ENCODE measurements at regions not wholly inside any gene's neighbourhood (a gene's known extent, or its start where the extent isn't known, plus 50 kb on each side); places are given as distances from the start of the nearest gene placed in this dataset.

GRCh38 chr5:124370601-124371000 lies 375.8 kb downstream of the ZNF608 start:
- H4K20me1 ChIP-seq (replicated peaks; ENCODE audit: control insufficient read depth, insufficient read depth, low read length): no peaks in the 10 kb centered on the region
- DNase-seq (ENCODE audit: extremely low read depth in 1 of 4, low spot score in 3 of 4) (no peak), FAIRE-seq (no peak), ATAC-seq (no peak)
- ChIA-PET POLR2A (no interaction called here), CTCF (ENCODE audit: low intra/inter-chr PET ratio) (no interaction called here)
- no peaks in the 10 kb centered on the region for H3K36me3 ChIP-seq (ENCODE audit: control insufficient read depth, insufficient read depth, low read length)
- H3K4me3 ChIP-seq: no peak overlapping the region
- no TSS peak for BruUV-seq (replicated peaks)
- no peaks in the 10 kb centered on the region for H3K79me2 ChIP-seq (ENCODE audit: control insufficient read depth, insufficient read depth, low read length)
- no peaks in the 10 kb centered on the region for H3K9me3 ChIP-seq (replicated peaks; ENCODE audit: control insufficient read depth, insufficient read depth, low read depth, low read length)
- H3K9ac ChIP-seq (ENCODE audit: insufficient read depth in 1 of 2, low read depth in 2 of 2, low read length in 2 of 2): no peak overlapping the region
- no peaks in the 10 kb centered on the region for H3K27me3 ChIP-seq (ENCODE audit: control insufficient read depth in 2 of 2, insufficient read depth in 2 of 2, low read length in 2 of 2)
- no peak overlapping the region for H3K27ac ChIP-seq (ENCODE audit: extremely low read depth, low read depth, low read length)
- in situ Hi-C loops (cut with MboI): no loop called here
- H2AFZ ChIP-seq (ENCODE audit: low read depth, low read length): no peak overlapping the region
- no peaks in the 10 kb centered on the region for H3K9me1 ChIP-seq (ENCODE audit: control insufficient read depth, insufficient read depth, low read length)
- intact Hi-C loops (cut with micrococcal nuclease): no loop called here
- no peak overlapping the region for H3K4me2 ChIP-seq (ENCODE audit: insufficient read depth, low read length)
- no peaks in the 10 kb centered on the region for H3K4me1 ChIP-seq (replicated peaks in 1 of 2; ENCODE audit: control insufficient read depth in 2 of 2, insufficient read depth in 2 of 2, low read length in 2 of 2)
- TF ChIP-seq CGGBP1 (CRISPR knock-in tag; IDR thresholded peaks at IDR 0.05) (no peak), CBX5 (IDR thresholded peaks at IDR 0.05; ENCODE audit: borderline replicate concordance, low read depth) (no peak), SIN3A (IDR thresholded peaks at IDR 0.05; ENCODE audit: borderline replicate concordance in 2 of 2, control insufficient read depth in 1 of 2, low read depth in 2 of 2, low read length in 2 of 2) (no peak), CTBP1 (IDR thresholded peaks at IDR 0.05; ENCODE audit: borderline replicate concordance) (no peak), ZNF668 (CRISPR knock-in tag; IDR thresholded peaks at IDR 0.05) (no peak)

GRCh38 chr5:124365361-124365801 lies 381.1 kb downstream of the ZNF608 start:
- intact Hi-C loops (cut with micrococcal nuclease) (no loop called here), in situ Hi-C loops (cut with MboI) (no loop called here)
- DNase-seq (ENCODE audit: extremely low read depth in 1 of 4, low spot score in 3 of 4): no peak
- ATAC-seq: no peak
- ChIA-PET CTCF (ENCODE audit: low intra/inter-chr PET ratio) (no interaction called here), POLR2A (no interaction called here)
- H3K9me3 ChIP-seq (replicated peaks; ENCODE audit: control insufficient read depth, insufficient read depth, low read depth, low read length): no peaks in the 10 kb centered on the region
- no peaks in the 10 kb centered on the region for H4K20me1 ChIP-seq (replicated peaks; ENCODE audit: control insufficient read depth, insufficient read depth, low read length)
- no peak overlapping the region for H3K27ac ChIP-seq (ENCODE audit: extremely low read depth, low read depth, low read length)
- H2AFZ ChIP-seq (ENCODE audit: low read depth, low read length): no peak overlapping the region
- no TSS peak for BruUV-seq (replicated peaks)
- H3K9ac ChIP-seq (ENCODE audit: insufficient read depth in 1 of 2, low read depth in 2 of 2, low read length in 2 of 2): no peak overlapping the region
- no peaks in the 10 kb centered on the region for H3K27me3 ChIP-seq (ENCODE audit: control insufficient read depth in 2 of 2, insufficient read depth in 2 of 2, low read length in 2 of 2)
- H3K79me2 ChIP-seq (ENCODE audit: control insufficient read depth, insufficient read depth, low read length): no peaks in the 10 kb centered on the region
- H3K36me3 ChIP-seq (ENCODE audit: control insufficient read depth, insufficient read depth, low read length): no peaks in the 10 kb centered on the region
- WGBS (ENCODE audit: insufficient coverage, low coverage, missing lambda C conversion rate): 0% methylated on average over 4 of the region's 4 CpGs
- H3K9me1 ChIP-seq (ENCODE audit: control insufficient read depth, insufficient read depth, low read length): no peaks in the 10 kb centered on the region
- no peaks in the 10 kb centered on the region for H3K4me1 ChIP-seq (replicated peaks in 1 of 2; ENCODE audit: control insufficient read depth in 2 of 2, insufficient read depth in 2 of 2, low read length in 2 of 2)
- H3K4me2 ChIP-seq (ENCODE audit: insufficient read depth, low read length): no peak overlapping the region
- H3K4me3 ChIP-seq: no peak overlapping the region
- no peak for FAIRE-seq

All from K562 (cell line).